Islet of Langerhans (tissue), 1 donor: ENCODE measurements at regions not wholly inside any gene's neighbourhood (a gene's known extent, or its start where the extent isn't known, plus 50 kb on each side); places are given as distances from the start of the nearest gene placed in this dataset.
"Not testable (repeated sequence)": the region's sequence is repeated elsewhere in the genome, so short reads cannot be mapped to it uniquely, and the experiment has no call there.

Experiments
- FAIRE-seq: peaks from one replicate; lab custom pipeline; 2011; peaks lifted over from hg19 to GRCh38; lab: Jason Lieb, UNC

DNA sequence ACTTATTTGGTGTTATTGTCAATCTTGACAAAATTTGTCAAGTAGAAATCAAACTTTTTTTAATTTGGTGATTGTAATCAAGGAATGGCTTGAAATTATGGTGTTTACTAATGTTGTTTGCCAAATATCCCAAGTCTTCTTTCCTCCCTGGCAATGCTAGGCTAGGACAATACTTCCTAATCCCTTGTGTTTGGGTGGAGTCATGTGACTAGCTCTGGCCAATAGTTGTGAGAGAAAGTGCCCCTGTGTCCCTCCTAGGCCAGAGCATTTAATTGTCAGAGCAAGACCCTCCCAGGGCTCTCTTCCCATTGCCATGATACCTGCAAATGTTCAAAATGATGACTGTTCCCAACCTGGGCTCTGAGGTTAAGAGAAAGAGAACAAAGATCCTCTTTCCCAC lies 132.7 kb downstream of the ANXA2 start:
- FAIRE-seq = no peak

DNA sequence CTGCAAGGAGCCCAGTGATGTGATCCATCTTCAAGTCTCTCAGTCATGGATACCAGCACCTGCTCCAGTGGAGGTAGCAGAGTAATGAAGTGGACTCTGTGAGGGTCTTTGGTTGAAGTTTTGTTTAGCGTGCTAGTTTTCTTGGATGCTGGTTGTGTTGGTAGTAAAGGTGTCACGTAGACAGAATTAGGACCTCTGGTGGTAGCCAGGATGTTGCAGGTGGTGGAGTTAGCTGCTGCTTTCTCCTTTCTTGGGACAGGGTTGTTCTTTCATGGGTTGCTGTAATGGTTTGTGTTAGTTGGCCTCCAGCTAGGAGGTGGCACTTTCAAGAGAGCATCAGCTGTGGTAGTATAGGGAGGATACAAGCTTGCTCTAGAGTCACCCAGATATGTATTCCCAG lies 125.2 kb downstream of the ANXA2 start:
- no peak for FAIRE-seq

DNA sequence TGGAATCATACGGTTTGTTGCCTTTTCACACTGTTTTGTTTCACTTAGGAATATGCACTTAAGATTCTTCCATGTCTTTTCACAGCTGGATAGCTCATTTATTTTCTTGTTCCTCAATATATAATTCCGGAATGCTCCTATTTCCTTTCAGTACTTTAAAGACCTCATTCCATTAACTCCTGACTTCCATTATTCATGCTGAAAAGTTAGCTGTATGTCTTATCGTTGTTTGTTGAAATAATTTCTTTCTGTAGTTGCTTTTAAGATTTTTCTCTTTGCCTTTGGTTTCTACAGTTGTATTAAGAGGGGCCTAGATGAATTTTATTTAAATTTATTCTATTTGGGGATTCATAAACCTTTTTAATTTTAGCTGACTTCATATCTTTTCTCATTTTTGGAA lies 122.2 kb downstream of the ANXA2 start:
- FAIRE-seq = no peak

- FAIRE-seq = no peak
Measured at GRCh38 chr15:60278879-60279278, 118.9 kb downstream of the ANXA2 start.

GRCh38 chr15:60280259-60280658 lies 117.5 kb downstream of the ANXA2 start:
- no peak for FAIRE-seq

- FAIRE-seq = no peak
Measured at GRCh38 chr15:60283936-60284335, 113.8 kb downstream of the ANXA2 start.

GRCh38 chr15:60295901-60296300 lies 101.9 kb downstream of the ANXA2 start:
- not testable (repeated sequence) for FAIRE-seq

DNA sequence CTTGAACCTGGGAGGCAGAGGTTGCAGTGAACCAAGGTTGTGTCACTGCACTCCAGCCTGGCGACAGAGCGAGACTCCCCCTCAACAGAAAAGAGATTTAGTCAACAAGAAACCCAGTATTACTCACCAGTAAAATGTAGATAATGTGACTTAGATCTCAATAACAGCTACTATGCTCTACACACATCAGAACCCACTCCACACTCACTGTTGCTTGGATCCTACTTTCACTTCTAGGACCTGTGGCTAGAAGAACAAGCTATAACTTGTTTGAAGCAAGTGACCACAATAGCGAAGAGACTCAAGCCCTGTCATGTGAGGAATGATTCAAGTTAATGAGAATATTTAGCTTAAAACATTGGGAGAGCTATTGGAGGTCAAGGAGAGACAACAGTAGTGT lies 100.7 kb downstream of the ANXA2 start:
- FAIRE-seq = no peak
